ENCODE measurements at regions not wholly inside any gene's neighbourhood (a gene's known extent, or its start where the extent isn't known, plus 50 kb on each side); places are given as distances from the start of the nearest gene placed in this dataset.

- ChIA-PET POLR2A (no interaction called here), CTCF (interaction anchor here (0.6 to 0.7 kb wide), 2 partner anchors 18 to 478 kb away, joined by 3 read pairs; no protein-coding TSS in a partner anchor)
- no peaks in the 10 kb centered on the region for H3K79me2 ChIP-seq (ENCODE audit: insufficient read depth)
- no peaks in the 10 kb centered on the region for H3K9me2 ChIP-seq
- H3K9me3 ChIP-seq = no peaks in the 10 kb centered on the region
- no peak overlapping the region for H3K4me3 ChIP-seq (ENCODE audit: low read depth in 2 of 2, low read length in 1 of 2)
- H3K27me3 ChIP-seq (ENCODE audit: insufficient read depth) = no peaks in the 10 kb centered on the region
- 48% methylated on average over 1 of the region's 1 CpG for WGBS (ENCODE audit: low lambda C conversion rate)
- H2AFZ ChIP-seq (ENCODE audit: low read depth) = no peak overlapping the region
- H3K27ac ChIP-seq (ENCODE audit: low read depth in 2 of 2, low read length in 1 of 2) = no peak overlapping the region
- no peaks in the 10 kb centered on the region for H3F3A ChIP-seq (replicated peaks; ENCODE audit: insufficient read depth)
- no peak overlapping the region for H3K4me2 ChIP-seq
- H4K20me1 ChIP-seq (ENCODE audit: insufficient read depth) = no peaks in the 10 kb centered on the region
- no peaks in the 10 kb centered on the region for H3K36me3 ChIP-seq (replicated peaks in 1 of 2; ENCODE audit: control insufficient read depth in 1 of 2, insufficient read depth in 2 of 2, low read length in 1 of 2)
- TF ChIP-seq RFX5 (IDR thresholded peaks at IDR 0.05; ENCODE audit: low read length) (no peak), JUND (IDR thresholded peaks at IDR 0.05) (no peak), NFIC (IDR thresholded peaks at IDR 0.05; ENCODE audit: borderline replicate concordance) (no peak), GABPA (IDR thresholded peaks at IDR 0.05; ENCODE audit: low read depth) (no peak), NRF1 (IDR thresholded peaks at IDR 0.05; ENCODE audit: low read depth, low read length) (no peak), TAF1 (IDR thresholded peaks at IDR 0.05; ENCODE audit: borderline replicate concordance, low read depth, low read length) (no peak), TCF12 (IDR thresholded peaks at IDR 0.05) (no peak), MEF2A (IDR thresholded peaks at IDR 0.05; ENCODE audit: borderline replicate concordance, low read depth) (no peak)
- DNase-seq = no peak
- H3K9ac ChIP-seq = no peak overlapping the region
- H3K4me1 ChIP-seq (ENCODE audit: control insufficient read depth in 1 of 2, insufficient read depth in 2 of 2, low read depth in 1 of 2, low read length in 1 of 2) = no peaks in the 10 kb centered on the region
Observed at GRCh38 chr21:21661741-21662140, 663.5 kb downstream of the NCAM2 start.

GRCh38 chr21:21662776-21663175 lies 664.6 kb downstream of the NCAM2 start:
- no peak for DNase-seq
- no peaks in the 10 kb centered on the region for H3K9me2 ChIP-seq
- TF ChIP-seq SIN3A (IDR thresholded peaks at IDR 0.05; ENCODE audit: borderline replicate concordance, low read depth, low read length) (no peak), REST (IDR thresholded peaks at IDR 0.05; ENCODE audit: low read depth, low read length) (no peak), RAD21 (IDR thresholded peaks at IDR 0.05; ENCODE audit: low read length) (no peak), RFX5 (IDR thresholded peaks at IDR 0.05; ENCODE audit: low read length) (no peak)
- no peaks in the 10 kb centered on the region for H3F3A ChIP-seq (replicated peaks; ENCODE audit: insufficient read depth)
- WGBS (ENCODE audit: low lambda C conversion rate) = 70% methylated on average over 1 of the region's 1 CpG
- no peak overlapping the region for H3K9ac ChIP-seq
- H3K4me1 ChIP-seq (ENCODE audit: control insufficient read depth in 1 of 2, insufficient read depth in 2 of 2, low read depth in 1 of 2, low read length in 1 of 2) = no peaks in the 10 kb centered on the region
- H3K4me2 ChIP-seq = no peak overlapping the region
- H3K9me3 ChIP-seq = no peaks in the 10 kb centered on the region
- H2AFZ ChIP-seq (ENCODE audit: low read depth) = no peak overlapping the region
- H3K4me3 ChIP-seq (ENCODE audit: low read depth in 2 of 2, low read length in 1 of 2) = no peak overlapping the region
- H4K20me1 ChIP-seq (ENCODE audit: insufficient read depth) = no peaks in the 10 kb centered on the region
- no peaks in the 10 kb centered on the region for H3K27me3 ChIP-seq (ENCODE audit: insufficient read depth)
- no peak overlapping the region for H3K27ac ChIP-seq (ENCODE audit: low read depth in 2 of 2, low read length in 1 of 2)
- no peaks in the 10 kb centered on the region for H3K79me2 ChIP-seq (ENCODE audit: insufficient read depth)
- ChIA-PET POLR2A (no interaction called here), CTCF (no interaction called here)
- no peaks in the 10 kb centered on the region for H3K36me3 ChIP-seq (replicated peaks in 1 of 2; ENCODE audit: control insufficient read depth in 1 of 2, insufficient read depth in 2 of 2, low read length in 1 of 2)

Measured in SK-N-SH (cell line).